Chondrocyte (in vitro differentiated cells): ENCODE measurements at regions not wholly inside any gene's neighbourhood (a gene's known extent, or its start where the extent isn't known, plus 50 kb on each side); places are given as distances from the start of the nearest gene placed in this dataset.
"Not testable (repeated sequence)": the region's sequence is repeated elsewhere in the genome, so short reads cannot be mapped to it uniquely, and the experiment has no call there.

Source experiments
- DNase-seq: peaks from one replicate; pipeline ENCODE4 v3.0.0; 2021; ENCODE audit warnings: mixed read lengths, low spot score
- H3K27ac Mint-ChIP-seq: one replicate; pipeline ENCODE4 v1.8.0; 2021; ENCODE audit warnings: mild to moderate bottlenecking, moderate library complexity, mixed read lengths; ENCODE audit not compliant: unreplicated experiment
- H3K27me3 Mint-ChIP-seq: 2 replicates; pipeline ENCODE4 v1.8.0; 2021; ENCODE audit warnings: low read depth, mixed read lengths
- H3K36me3 Mint-ChIP-seq: 2 replicates; pipeline ENCODE4 v1.8.0; 2021; ENCODE audit warnings: low read depth, mixed read lengths
- H3K4me1 Mint-ChIP-seq: 2 replicates; pipeline ENCODE4 v1.8.0; 2021; ENCODE audit warnings: low read depth, mild to moderate bottlenecking, mixed read lengths
- H3K4me3 Mint-ChIP-seq: one replicate; pipeline ENCODE4 v1.8.0; 2021; ENCODE audit warnings: mild to moderate bottlenecking, moderate library complexity, mixed read lengths; ENCODE audit not compliant: unreplicated experiment
- H3K9me3 Mint-ChIP-seq: 2 replicates; pipeline ENCODE4 v1.8.0; 2021; ENCODE audit warnings: low read depth, mixed read lengths
- TF ChIP-seq, protein P1 (sequence below): fragments of 200-600 bp; sonication (generic); IDR thresholded peaks from 2 replicates; pipeline ENCODE4 v1.5.0; 2021; ENCODE audit warnings: antibody characterized with exemption, mild to moderate bottlenecking, moderate library complexity

DNA sequence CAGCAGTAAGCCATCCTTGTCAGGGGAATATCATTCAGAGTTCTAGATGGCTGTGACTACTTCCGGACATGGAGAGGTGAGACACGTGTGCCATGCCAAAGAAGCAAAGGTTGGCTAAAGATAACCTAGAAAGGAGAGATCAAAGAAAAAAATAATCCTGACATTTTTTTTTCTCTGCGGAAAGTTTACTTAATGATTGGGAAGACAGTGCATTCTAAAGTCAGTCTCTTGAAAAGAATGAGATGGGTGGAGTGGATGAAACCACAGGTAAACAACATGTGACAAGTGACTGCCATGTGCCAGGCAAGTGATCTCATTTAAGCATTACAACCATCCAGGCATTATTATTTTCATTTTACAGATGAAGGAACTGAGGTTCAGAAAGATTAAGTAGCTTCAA is 436.6 kb downstream of the SOX2 start:
- TF ChIP-seq, protein P1, sequence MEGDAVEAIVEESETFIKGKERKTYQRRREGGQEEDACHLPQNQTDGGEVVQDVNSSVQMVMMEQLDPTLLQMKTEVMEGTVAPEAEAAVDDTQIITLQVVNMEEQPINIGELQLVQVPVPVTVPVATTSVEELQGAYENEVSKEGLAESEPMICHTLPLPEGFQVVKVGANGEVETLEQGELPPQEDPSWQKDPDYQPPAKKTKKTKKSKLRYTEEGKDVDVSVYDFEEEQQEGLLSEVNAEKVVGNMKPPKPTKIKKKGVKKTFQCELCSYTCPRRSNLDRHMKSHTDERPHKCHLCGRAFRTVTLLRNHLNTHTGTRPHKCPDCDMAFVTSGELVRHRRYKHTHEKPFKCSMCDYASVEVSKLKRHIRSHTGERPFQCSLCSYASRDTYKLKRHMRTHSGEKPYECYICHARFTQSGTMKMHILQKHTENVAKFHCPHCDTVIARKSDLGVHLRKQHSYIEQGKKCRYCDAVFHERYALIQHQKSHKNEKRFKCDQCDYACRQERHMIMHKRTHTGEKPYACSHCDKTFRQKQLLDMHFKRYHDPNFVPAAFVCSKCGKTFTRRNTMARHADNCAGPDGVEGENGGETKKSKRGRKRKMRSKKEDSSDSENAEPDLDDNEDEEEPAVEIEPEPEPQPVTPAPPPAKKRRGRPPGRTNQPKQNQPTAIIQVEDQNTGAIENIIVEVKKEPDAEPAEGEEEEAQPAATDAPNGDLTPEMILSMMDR = no peak
- Mint-ChIP-seq H3K9me3 (peaks cover 15% of the 10 kb centered on the region), H3K36me3 (peaks cover 1% of the 10 kb centered on the region), H3K27ac (no peak overlapping the region), H3K27me3 (peaks cover 12% of the 10 kb centered on the region), H3K4me1 (no peaks in the 10 kb centered on the region), H3K4me3 (no peak overlapping the region)
- DNase-seq = no peak

DNA sequence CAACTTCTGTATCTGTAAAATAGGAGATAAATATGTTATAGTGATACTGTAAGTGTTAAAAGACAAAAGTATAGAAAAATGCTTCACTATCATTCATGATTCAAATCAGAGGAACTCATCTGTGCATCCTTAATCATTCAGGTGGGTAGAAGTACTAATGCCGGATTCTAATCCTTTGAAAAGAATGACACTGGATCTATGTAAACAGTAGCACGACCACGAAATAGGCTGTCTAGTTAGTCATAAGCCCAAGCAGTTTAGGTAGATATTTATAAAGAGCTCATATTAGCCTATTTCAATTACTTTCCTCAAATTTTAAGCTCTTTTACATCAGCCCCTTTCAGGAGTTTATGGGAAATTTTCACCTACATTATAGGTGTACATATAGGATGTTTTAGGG is 437.9 kb downstream of the SOX2 start:
- TF ChIP-seq, protein P1 = no peak
- Mint-ChIP-seq H3K4me1 (no peaks in the 10 kb centered on the region), H3K27ac (no peak overlapping the region), H3K4me3 (no peak overlapping the region), H3K9me3 (peaks cover 23% of the 10 kb centered on the region), H3K27me3 (peaks cover 14% of the 10 kb centered on the region), H3K36me3 (peaks cover 1% of the 10 kb centered on the region)
- no peak for DNase-seq

DNA sequence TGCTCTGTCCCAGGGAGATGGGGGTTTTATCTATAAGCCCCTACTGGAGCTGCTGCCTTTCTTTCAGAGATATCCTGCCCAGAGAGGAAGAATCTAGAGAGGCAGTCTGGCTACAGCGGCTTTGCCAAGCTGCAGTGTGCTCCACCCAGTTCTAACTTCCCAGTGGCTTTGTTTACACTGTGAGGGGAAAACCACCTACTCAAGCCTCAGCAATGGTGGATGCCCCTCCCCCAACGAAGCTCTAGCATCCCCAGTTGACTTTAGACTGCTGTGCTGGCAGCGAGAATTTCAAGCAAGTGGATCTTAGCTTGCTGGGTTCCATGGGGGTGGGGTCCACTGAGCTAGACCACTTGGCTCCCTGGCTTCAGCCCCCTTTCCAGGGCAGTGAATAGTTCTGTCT is 444.6 kb downstream of the SOX2 start:
- not testable (repeated sequence) for H3K27ac Mint-ChIP-seq, H3K4me3 Mint-ChIP-seq, H3K4me1 Mint-ChIP-seq, DNase-seq, H3K36me3 Mint-ChIP-seq
- H3K9me3 Mint-ChIP-seq = peaks cover 20% of the 10 kb centered on the region
- peaks cover 12% of the 10 kb centered on the region for H3K27me3 Mint-ChIP-seq

DNA sequence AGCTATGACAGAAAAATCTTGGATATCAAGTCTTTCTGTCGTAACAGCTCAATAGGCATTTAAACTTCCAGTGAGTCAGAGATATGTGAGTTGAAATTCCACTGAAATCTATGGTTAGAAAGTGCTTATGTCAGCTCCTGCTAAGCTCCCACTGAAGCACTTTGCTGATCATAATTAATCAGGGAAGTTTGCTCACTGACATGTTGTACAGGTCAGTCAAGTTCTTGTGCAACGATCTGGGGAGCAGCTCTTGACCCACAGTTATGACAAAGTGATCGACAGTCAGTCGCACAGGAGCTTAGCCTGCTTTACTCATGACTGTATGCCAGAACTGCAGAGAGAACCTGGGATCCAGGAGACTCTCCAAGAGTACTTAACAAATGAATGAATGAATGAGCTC is 453.5 kb downstream of the SOX2 start:
- Mint-ChIP-seq H3K4me3 (no peak overlapping the region), H3K36me3 (no peaks in the 10 kb centered on the region), H3K27ac (no peak overlapping the region)

DNA sequence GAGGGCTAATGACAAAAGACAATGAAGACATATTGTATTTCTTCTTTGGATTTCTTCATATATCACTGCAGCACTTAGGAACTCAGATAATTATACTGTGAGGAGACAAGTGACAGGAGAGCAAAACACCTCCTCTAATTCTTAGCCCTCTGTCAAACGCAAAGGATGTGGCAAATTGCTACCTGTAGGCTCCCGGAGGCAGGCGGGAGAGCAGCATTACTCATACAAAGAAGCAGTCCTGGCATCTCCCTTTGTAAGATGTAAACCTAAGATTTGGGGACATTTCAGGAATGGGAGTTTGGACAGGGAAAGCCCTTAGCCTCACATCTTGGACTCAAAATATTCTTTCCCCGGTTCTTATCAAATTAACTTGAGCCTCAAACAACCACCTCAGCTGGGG is 460.8 kb downstream of the SOX2 start:
- no peaks in the 10 kb centered on the region for H3K4me1 Mint-ChIP-seq
- peaks cover 14% of the 10 kb centered on the region for H3K27me3 Mint-ChIP-seq
- no peak for DNase-seq
- H3K36me3 Mint-ChIP-seq = no peaks in the 10 kb centered on the region
- no peaks in the 10 kb centered on the region for H3K9me3 Mint-ChIP-seq
- H3K27ac Mint-ChIP-seq = no peak overlapping the region
- TF ChIP-seq, protein P1 = no peak
- no peak overlapping the region for H3K4me3 Mint-ChIP-seq

More for the DNA sequence above, 453.5 kb downstream of the SOX2 start:
- TF ChIP-seq, protein P1 = no peak
- DNase-seq = no peak
- Mint-ChIP-seq H3K9me3 (no peaks in the 10 kb centered on the region), H3K4me1 (no peaks in the 10 kb centered on the region), H3K27me3 (no peaks in the 10 kb centered on the region)

DNA sequence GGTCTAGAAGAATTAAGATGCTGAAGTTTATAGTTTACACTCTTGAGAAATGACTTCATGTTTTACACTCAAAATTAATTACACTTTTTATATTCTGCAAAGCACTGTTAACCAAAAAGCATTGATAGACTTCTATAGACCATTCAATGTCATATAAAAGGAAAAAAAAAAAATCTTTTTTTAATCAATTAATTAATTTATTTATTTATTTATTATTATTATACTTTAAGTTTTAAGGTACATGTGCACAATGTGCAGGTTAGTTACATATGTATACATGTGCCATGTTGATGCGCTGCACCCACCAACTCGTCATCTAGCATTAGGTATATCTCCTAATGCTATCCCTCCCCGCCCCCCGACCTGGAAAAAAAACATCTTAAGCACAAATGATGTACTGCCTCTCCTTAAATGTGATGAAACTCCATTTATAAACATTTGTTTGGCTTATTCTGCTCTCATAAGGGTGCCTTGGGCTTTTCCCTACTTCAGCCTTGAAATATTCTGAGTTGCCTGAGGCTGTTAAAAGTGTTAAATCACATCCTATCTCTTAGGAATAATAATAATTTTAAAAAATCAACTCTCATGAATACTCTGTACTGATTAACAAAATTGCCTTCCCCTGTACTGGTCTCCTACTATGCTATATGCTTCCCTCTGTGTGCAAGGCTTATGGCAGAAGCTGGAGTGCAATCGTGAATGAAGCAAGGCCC is 466.9 kb downstream of the SOX2 start:
- no peaks in the 10 kb centered on the region for H3K9me3 Mint-ChIP-seq
- TF ChIP-seq, protein P1 = no peak
- H3K27me3 Mint-ChIP-seq = peaks cover 8% of the 10 kb centered on the region
- peaks cover 5% of the 10 kb centered on the region for H3K4me1 Mint-ChIP-seq
- DNase-seq = no peak
- no peaks in the 10 kb centered on the region for H3K36me3 Mint-ChIP-seq
- no peak overlapping the region for H3K27ac Mint-ChIP-seq
- H3K4me3 Mint-ChIP-seq = no peak overlapping the region
